ENCODE measurements at regions not wholly inside any gene's neighbourhood (a gene's known extent, or its start where the extent isn't known, plus 50 kb on each side); places are given as distances from the start of the nearest gene placed in this dataset.

DNA sequence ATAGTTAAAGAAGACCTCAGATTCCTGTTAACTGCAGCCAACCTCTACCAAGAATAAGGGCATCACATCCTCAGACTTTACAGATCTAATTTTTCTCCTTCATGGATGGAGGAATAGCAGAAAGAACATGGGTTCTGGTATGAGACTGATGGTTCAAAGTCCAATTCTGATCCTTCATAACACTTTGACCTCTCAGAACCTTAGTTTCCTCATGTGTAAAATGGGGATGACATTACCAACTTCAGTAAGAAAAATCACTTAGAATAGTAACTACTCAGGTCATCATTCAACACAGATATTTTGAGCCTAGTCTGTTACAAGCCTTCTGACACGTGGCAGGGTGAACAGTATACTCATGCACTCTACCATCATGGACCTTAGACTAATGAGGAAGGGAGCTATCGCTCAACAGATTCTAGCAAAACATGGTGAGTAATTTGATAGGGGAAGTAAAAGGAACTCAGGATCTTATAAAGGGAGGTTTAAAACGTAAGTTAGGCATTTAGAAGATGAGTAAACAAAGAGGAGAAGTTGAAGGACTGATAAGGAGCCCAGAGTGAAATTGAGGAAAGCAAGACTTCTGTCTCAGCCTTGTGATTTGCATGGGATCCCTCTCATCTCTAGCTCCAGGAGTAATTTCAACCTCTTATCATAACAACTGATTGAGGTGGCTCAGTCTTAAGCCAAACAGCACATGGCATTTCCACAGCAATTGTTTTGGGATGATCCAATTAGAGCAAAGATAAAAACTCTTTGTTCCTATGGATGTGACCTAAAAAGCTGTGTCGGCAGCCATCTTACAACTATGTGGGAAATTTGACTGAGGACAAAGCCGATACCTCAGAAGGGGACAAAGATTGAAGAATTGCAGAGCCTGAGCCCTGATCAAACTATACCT is 69.2 kb upstream of the TCF7L2 start:
- TF ChIP-seq FOXK2 (IDR thresholded peaks at IDR 0.05) (no peak), ZNF384 (IDR thresholded peaks at IDR 0.05) (no peak), ELF4 (IDR thresholded peaks at IDR 0.05) (no peak), TARDBP (IDR thresholded peaks at IDR 0.05) (no peak), HDGF (IDR thresholded peaks at IDR 0.05; ENCODE audit: borderline replicate concordance) (no peak), FOXM1 (IDR thresholded peaks at IDR 0.05; ENCODE audit: borderline replicate concordance) (no peak), NFRKB (IDR thresholded peaks at IDR 0.05) (no peak), SUZ12 (IDR thresholded peaks at IDR 0.05) (no peak), LEF1 (IDR thresholded peaks at IDR 0.05; ENCODE audit: borderline replicate concordance) (no peak), CTBP1 (IDR thresholded peaks at IDR 0.05; ENCODE audit: borderline replicate concordance) (no peak), FOXA1 (IDR thresholded peaks at IDR 0.05) (no peak), BHLHE40 (IDR thresholded peaks at IDR 0.05; ENCODE audit: borderline replicate concordance) (no peak), L3MBTL2 (conservative IDR thresholded peaks at IDR 0.05) (no peak), ARNT (IDR thresholded peaks at IDR 0.05) (no peak), SP1 (IDR thresholded peaks at IDR 0.05) (no peak)
- TF ChIP-seq, protein P1, sequence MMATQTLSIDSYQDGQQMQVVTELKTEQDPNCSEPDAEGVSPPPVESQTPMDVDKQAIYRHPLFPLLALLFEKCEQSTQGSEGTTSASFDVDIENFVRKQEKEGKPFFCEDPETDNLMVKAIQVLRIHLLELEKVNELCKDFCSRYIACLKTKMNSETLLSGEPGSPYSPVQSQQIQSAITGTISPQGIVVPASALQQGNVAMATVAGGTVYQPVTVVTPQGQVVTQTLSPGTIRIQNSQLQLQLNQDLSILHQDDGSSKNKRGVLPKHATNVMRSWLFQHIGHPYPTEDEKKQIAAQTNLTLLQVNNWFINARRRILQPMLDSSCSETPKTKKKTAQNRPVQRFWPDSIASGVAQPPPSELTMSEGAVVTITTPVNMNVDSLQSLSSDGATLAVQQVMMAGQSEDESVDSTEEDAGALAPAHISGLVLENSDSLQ (IDR thresholded peaks at IDR 0.05) = no peak
- ChIA-PET POLR2A (no interaction called here), CTCF (interaction anchor here (0.6 kb wide), 1 partner anchor 78 kb away, joined by 3 read pairs; no protein-coding TSS in a partner anchor)
- DNase-seq (ENCODE audit: extremely low spot score) = no peak

DNA sequence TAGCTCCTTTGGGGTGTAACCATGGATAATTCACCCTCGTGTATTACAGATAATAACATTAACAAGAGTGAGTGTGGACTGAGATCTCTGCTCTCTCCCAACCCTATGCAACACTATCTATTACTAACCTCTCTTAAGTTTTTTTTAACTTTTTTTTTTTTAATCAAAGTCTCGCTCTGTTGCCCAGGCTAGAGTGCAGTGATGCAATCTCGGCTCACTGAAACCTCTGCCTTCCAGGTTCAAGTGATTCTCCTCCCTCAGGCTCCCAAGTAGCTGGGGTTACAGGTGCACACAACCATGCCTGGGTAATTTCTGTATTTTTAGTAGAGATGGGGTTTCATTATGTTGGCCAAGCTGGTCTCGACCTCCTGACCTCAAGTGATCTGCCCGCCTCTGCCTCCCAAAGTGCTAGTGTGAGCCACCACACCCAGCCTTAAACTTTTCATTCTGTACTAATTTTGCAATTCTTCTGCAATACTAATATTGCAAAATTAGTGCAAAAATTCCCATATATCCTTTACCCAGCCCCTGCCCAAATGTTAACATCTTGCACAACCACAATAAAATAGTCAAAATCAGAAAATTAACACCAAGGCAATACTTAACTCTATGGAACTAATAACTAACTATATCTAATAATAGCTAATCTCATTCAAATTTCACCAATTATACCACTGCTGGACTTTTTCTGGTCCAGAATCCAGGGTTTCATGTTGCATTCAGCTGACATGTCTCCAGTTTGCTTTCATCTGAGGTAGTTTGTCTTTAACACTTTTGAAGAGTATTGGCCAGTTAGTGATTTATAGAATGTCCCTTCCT is 66.5 kb upstream of the TCF7L2 start:
- CTCF ChIA-PET = no interaction called here
- DNase-seq (ENCODE audit: extremely low spot score) = no peak

DNA sequence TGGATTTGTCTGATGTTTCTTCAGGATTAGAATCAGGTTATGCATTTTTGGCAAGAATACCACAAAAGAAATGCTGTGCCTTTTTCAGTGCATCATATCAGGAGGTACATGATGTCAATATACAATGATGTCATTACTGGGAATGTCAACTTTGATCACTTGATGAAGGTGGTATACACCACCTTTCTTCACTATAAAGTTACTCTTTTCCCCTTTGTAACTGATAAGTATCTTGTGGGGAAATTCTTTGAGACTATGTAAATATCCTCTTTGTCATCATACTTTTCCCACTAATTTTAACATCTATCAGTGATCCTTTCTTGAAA is 65.9 kb upstream of the TCF7L2 start:
- no peak for DNase-seq (ENCODE audit: extremely low spot score)
- ChIA-PET CTCF (no interaction called here), POLR2A (no interaction called here)
- TF ChIP-seq TARDBP (IDR thresholded peaks at IDR 0.05) (no peak), FOXM1 (IDR thresholded peaks at IDR 0.05; ENCODE audit: borderline replicate concordance) (no peak), SUZ12 (IDR thresholded peaks at IDR 0.05) (no peak), ARNT (IDR thresholded peaks at IDR 0.05) (no peak), NFRKB (IDR thresholded peaks at IDR 0.05) (no peak), L3MBTL2 (conservative IDR thresholded peaks at IDR 0.05) (no peak), CTBP1 (IDR thresholded peaks at IDR 0.05; ENCODE audit: borderline replicate concordance) (no peak), LEF1 (IDR thresholded peaks at IDR 0.05; ENCODE audit: borderline replicate concordance) (no peak), SP1 (IDR thresholded peaks at IDR 0.05) (no peak), BHLHE40 (IDR thresholded peaks at IDR 0.05; ENCODE audit: borderline replicate concordance) (no peak)
- TF ChIP-seq, protein P1 (IDR thresholded peaks at IDR 0.05) = no peak

More for the DNA sequence above, 66.5 kb upstream of the TCF7L2 start:
- TF ChIP-seq FOXA1 (IDR thresholded peaks at IDR 0.05) (no peak), FOXK2 (IDR thresholded peaks at IDR 0.05) (no peak), L3MBTL2 (conservative IDR thresholded peaks at IDR 0.05) (no peak), NFRKB (IDR thresholded peaks at IDR 0.05) (no peak), HDGF (IDR thresholded peaks at IDR 0.05; ENCODE audit: borderline replicate concordance) (no peak), SUZ12 (IDR thresholded peaks at IDR 0.05) (no peak), ZNF384 (IDR thresholded peaks at IDR 0.05) (no peak)
- POLR2A ChIA-PET = no interaction called here

DNA sequence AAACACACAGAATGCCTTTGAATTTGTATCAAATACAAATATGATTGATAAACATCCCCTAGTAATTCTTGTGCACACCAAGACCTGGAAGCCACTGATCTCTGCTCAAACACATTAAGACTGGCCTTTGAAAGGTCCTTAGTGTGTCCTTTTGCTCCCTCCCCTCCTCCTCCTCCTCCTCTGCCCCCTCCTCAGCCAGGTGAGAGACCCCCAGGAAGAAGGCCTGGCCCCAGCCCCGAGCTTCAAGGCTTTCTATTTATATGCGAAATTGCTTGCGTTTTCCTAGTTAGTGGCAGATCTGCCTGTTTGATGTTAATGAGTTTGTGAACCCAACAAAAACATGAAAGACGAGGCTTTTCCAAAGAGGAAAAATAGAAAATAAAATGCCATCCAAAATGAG is 63.6 kb upstream of the TCF7L2 start:
- ChIA-PET POLR2A (no interaction called here), CTCF (no interaction called here)
- TF ChIP-seq SUZ12 (IDR thresholded peaks at IDR 0.05) = no peak
- no peak for TF ChIP-seq FOXK2 (IDR thresholded peaks at IDR 0.05)
- no peak for TF ChIP-seq BHLHE40 (IDR thresholded peaks at IDR 0.05; ENCODE audit: borderline replicate concordance)
- no peak for TF ChIP-seq HDGF (IDR thresholded peaks at IDR 0.05; ENCODE audit: borderline replicate concordance)
- no peak for TF ChIP-seq ZNF384 (IDR thresholded peaks at IDR 0.05)
- TF ChIP-seq ELF4 (IDR thresholded peaks at IDR 0.05) = no peak
- TF ChIP-seq L3MBTL2 (conservative IDR thresholded peaks at IDR 0.05) = no peak
- no peak for TF ChIP-seq FOXA1 (IDR thresholded peaks at IDR 0.05)
- TF ChIP-seq ARNT (IDR thresholded peaks at IDR 0.05) = no peak
- no peak for DNase-seq (ENCODE audit: extremely low spot score)

DNA sequence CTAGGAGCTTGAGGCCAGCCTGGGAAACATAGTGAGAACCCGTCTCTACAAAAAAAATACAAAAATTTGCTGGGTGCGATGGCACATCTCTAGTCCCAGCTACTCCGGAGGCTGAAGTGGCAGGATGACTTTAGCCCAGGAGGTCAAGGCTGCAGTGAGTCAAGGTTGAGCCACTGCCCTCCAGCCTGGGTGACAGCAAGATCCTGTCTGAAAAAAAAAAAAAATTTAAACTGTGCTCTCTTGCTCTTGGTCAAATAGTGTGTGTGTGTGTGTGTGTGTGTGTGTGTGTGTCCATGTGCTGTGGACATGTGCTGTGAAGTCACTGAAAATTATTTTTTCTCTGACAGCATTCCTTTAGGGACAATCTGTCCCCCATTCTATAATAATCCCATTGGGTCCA is 62.1 kb upstream of the TCF7L2 start:
- POLR2A ChIA-PET = no interaction called here

DNA sequence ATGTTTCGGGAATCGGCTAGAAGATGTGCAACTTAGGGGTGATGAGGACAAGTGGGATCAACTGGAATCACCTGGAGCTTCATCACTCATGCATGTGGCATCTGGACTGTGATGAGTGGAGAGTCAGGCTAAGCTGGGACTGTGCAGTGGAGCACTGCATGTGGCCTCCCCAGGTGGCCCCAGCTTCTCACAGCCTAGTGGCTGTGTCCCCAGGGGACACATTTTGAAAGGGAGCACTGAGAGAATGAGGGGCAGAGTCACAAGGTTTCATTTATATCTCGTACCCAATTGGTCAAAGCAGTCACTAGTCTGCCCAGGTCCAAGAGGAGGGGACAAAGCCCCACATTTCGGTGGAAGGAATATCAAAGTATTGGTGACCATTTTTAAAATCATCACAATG is 54.8 kb upstream of the TCF7L2 start:
- DNase-seq (ENCODE audit: extremely low spot score) = no peak
- ChIA-PET POLR2A (no interaction called here), CTCF (interaction anchor here (0.6 kb wide), 1 partner anchor 54 kb away, joined by 6 read pairs; no protein-coding TSS in a partner anchor)
- no peak for TF ChIP-seq BHLHE40 (IDR thresholded peaks at IDR 0.05; ENCODE audit: borderline replicate concordance)
- TF ChIP-seq, protein P1 (IDR thresholded peaks at IDR 0.05) = no peak
- TF ChIP-seq CTBP1 (IDR thresholded peaks at IDR 0.05; ENCODE audit: borderline replicate concordance) = no peak
- no peak for TF ChIP-seq SUZ12 (IDR thresholded peaks at IDR 0.05)
- no peak for TF ChIP-seq ZNF384 (IDR thresholded peaks at IDR 0.05)
- TF ChIP-seq L3MBTL2 (conservative IDR thresholded peaks at IDR 0.05) = no peak
- no peak for TF ChIP-seq SP1 (IDR thresholded peaks at IDR 0.05)
- no peak for TF ChIP-seq HDGF (IDR thresholded peaks at IDR 0.05; ENCODE audit: borderline replicate concordance)
- TF ChIP-seq FOXK2 (IDR thresholded peaks at IDR 0.05) = no peak
- no peak for TF ChIP-seq ARNT (IDR thresholded peaks at IDR 0.05)
- TF ChIP-seq TARDBP (IDR thresholded peaks at IDR 0.05) = no peak
- TF ChIP-seq ELF4 (IDR thresholded peaks at IDR 0.05) = no peak

More for the DNA sequence above, 62.1 kb upstream of the TCF7L2 start:
- CTCF ChIA-PET = no interaction called here
- DNase-seq (ENCODE audit: extremely low spot score) = no peak
- TF ChIP-seq SP1 (IDR thresholded peaks at IDR 0.05) (no peak), FOXM1 (IDR thresholded peaks at IDR 0.05; ENCODE audit: borderline replicate concordance) (no peak), LEF1 (IDR thresholded peaks at IDR 0.05; ENCODE audit: borderline replicate concordance) (no peak), FOXK2 (IDR thresholded peaks at IDR 0.05) (no peak)

Measured in HEK293T (cell line).